ENCODE measurements at regions not wholly inside any gene's neighbourhood (a gene's known extent, or its start where the extent isn't known, plus 50 kb on each side); places are given as distances from the start of the nearest gene placed in this dataset.

DNA sequence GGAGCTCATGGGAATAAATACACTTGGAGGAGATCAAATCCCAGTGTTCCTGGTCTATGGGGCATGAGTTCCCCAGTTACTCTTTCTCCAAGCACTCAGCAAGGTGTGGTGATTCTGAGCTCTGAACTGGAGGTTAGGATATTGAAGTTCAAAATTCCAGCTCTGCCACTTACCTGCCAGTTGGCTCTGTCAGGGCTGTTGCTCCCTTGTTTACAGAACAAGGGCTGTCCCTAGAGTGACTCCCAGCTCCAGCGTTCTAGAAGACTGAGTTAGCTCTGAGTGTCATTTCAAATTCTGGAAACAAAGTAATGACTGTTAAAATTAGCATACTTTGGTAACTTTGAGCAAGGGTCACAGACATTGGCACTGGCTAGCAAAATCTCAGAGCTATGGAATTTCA lies 69.7 kb upstream of the ZBED5 start:
- DNase-seq (ENCODE audit: low read depth in 2 of 2), result no peak

- DNase-seq (ENCODE audit: low read depth in 2 of 2), result no peak
Observed at GRCh38 chr11:10926801-10927211, 69.0 kb upstream of the ZBED5 start.

- no peak for DNase-seq (ENCODE audit: low read depth in 2 of 2)
Observed at GRCh38 chr11:10925149-10925926, 67.5 kb upstream of the ZBED5 start.

DNA sequence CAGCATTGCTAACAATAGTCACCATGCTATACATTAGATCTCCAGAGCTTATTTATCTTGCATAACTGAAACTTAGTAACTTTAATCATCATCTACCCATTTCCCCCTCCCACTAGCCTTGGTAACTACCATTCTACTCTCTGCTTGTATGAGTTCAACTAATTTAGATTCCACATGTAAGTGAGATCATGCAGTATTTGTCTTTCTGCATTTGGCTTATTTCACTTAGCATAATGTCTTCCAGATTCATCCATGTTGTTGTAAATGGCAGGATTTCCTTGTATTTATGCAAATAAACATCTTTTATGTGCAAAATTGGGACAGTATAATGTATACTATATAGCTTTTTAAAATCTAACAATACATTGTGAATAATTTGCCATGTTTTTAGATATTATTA lies 66.0 kb upstream of the ZBED5 start:
- DNase-seq (ENCODE audit: low read depth in 2 of 2), result no peak

DNA sequence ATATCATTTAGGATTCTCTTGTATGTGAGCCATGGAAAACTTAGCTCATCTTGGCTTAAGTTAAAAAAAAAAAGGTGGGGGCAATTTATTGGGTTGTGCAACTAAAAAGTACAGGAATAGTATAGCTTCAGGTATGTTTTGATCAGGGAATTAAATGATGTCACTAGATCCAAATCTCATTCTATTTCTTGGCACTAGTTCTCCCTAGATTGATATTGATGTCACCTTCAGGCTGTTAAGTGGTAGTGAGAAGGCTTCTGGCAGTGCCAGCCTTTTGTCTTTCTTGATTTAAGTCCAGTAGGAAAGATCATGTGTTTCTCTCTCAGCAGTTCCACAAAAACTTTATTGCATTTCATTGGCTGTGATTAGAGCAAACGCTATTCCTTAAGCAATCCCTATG lies 65.0 kb upstream of the ZBED5 start:
- DNase-seq (ENCODE audit: low read depth in 2 of 2), result no peak

DNA sequence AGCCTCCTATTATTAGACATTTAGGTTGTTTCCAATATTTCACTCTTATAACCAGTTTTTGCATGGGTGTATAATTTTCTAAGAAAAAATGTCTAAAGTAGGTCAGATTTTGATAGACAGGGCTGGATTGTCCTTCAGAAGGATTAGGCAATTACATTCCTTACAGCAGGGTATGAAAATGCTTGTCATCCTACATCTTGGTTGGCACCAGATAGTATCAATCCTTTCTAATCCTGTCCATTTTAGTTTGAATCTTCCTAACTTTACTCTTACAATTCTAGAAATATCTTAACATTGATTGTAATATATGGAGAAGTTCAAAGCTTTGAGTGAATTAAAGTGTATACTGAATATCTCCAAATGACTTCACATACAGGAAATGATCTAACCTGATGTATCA lies 63.0 kb upstream of the ZBED5 start:
- DNase-seq (ENCODE audit: low read depth in 2 of 2), result no peak

DNA sequence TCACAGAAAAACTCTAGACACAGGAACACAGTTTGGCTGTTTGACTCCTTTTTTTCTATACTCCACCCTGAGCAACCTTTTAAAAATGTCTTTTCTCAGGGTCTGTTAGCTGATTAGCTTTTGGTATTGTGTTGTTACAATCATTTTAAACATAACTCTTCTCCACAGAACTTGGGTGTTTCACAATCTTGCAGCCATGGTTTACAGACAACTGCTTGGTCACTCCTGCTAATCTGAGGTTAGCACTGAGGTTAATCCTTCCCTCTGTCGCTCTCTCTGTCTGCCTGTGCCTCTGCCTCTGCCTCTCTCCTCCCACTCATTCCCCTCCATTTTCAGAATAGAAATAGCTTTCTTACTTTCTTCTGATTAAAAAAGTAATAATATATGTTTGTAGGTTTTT lies 62.4 kb upstream of the ZBED5 start:
- no peak for DNase-seq (ENCODE audit: low read depth in 2 of 2)

- DNase-seq (ENCODE audit: low read depth in 2 of 2), result no peak
Observed at GRCh38 chr11:10918698-10919097, 60.8 kb upstream of the ZBED5 start.

- DNase-seq (ENCODE audit: low read depth in 2 of 2), result no peak
Observed at GRCh38 chr11:10918275-10918674, 60.4 kb upstream of the ZBED5 start.

GRCh38 chr11:10917802-10918201 lies 59.9 kb upstream of the ZBED5 start:
- no peak for DNase-seq (ENCODE audit: low read depth in 2 of 2)

- DNase-seq (ENCODE audit: low read depth in 2 of 2), result no peak
Observed at GRCh38 chr11:10916665-10917064, 58.8 kb upstream of the ZBED5 start.

- DNase-seq (ENCODE audit: low read depth in 2 of 2), result no peak
Observed at GRCh38 chr11:10914050-10914449, 56.2 kb upstream of the ZBED5 start.

GRCh38 chr11:10913075-10913474 lies 55.2 kb upstream of the ZBED5 start:
- no peak for DNase-seq (ENCODE audit: low read depth in 2 of 2)

DNA sequence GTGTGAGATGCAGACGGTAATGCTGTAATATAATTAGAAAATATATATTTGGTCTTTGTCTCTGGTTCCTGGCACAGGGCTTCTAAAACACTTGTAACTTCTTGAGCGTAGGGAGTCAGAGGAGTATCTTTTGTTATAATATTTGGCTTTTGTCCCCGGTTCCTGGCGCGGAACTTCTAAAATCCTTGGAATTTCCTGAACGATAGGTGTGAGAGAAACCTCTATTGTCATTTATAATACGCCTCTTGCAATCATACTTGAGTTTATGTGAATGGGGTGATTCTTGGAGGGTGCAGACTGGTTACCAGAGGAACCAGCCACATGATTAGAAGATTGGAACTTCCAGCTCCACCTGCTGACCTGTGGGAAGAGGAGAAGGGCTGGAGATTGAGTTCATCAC lies 54.1 kb upstream of the ZBED5 start:
- DNase-seq (ENCODE audit: low read depth in 2 of 2), result no peak

- no peak for DNase-seq (ENCODE audit: low read depth in 2 of 2)
Observed at GRCh38 chr11:10909141-10909883, 51.5 kb upstream of the ZBED5 start.

DNA sequence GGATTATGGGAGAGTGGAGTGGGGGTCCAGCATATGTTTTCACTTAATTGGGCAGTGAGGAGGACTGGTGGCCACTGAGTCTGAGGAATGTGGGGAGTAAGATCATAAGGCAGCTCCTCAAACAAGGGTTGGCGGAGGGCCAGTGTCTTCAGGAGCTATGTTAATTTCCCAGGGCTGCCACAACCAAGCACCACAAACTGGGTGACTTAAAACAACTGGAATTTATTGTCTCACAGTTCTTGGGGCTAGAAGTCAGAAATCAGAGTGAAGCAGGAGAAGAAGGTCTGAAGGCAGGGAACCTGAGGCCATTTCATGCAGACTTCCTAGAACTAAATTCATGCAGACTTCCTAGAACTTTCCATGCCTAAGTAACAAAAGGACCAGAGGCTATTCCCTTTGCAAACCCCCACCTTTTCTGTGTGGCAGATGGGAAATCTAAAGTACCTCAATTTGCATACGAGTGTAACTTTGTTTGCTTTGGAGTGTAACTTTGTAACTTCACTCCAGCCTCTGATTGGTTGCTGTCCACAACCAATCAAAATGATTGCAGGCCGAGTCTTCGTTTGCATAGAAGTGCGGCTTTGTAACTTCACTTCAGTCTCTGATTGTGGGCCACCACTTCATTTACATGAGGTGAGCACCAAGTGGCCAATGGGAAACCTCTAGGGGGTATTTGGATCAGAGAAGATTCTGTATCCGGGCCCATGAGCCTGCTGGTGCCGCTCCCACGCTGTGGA lies 50.5 kb upstream of the ZBED5 start:
- DNase-seq (ENCODE audit: low read depth in 2 of 2), result no peak

Data from stimulated activated CD8-positive, alpha-beta memory T cell treated with anti-CD3 and anti-CD28 coated beads, Interleukin-15, amount 100 ng/mL, for 4 hours (primary cell).